Mammary epithelial cell (primary cell): ENCODE measurements at regions not wholly inside any gene's neighbourhood (a gene's known extent, or its start where the extent isn't known, plus 50 kb on each side); places are given as distances from the start of the nearest gene placed in this dataset.

Source experiments
- CTCF ChIP-seq, 2 donors: IDR thresholded peaks in 1 of 2; conservative IDR thresholded peaks in 1 of 2; 2 replicates each; pipeline ENCODE4 v1.5.1; 2011 to 2012; ENCODE audit warnings: inconsistent platforms in 2 of 2, low read length in 2 of 2, mild to moderate bottlenecking in 2 of 2, control low read depth in 1 of 2, low read depth in 1 of 2; ENCODE audit not compliant: insufficient read depth in 1 of 2; ENCODE audit errors: extremely low read depth in 1 of 2
- EZH2 ChIP-seq: IDR thresholded peaks from 2 replicates; pipeline ENCODE4 v1.6.1; 2012; ENCODE audit warnings: low read length, inconsistent platforms, borderline replicate concordance

GRCh38 chr6:79425589-79426311 is 111.5 kb downstream of the LCA5 start:
- TF ChIP-seq CTCF (conservative IDR thresholded peaks at IDR 0.05 in 1 of 2, IDR thresholded peaks at IDR 0.05 in 1 of 2; ENCODE audit: extremely low read depth in 1 of 2, insufficient read depth in 1 of 2, low read depth in 1 of 2, low read length in 2 of 2) = no peak
- no peak for TF ChIP-seq EZH2
